NCI-H460 (cell line): ENCODE measurements at regions not wholly inside any gene's neighbourhood (a gene's known extent, or its start where the extent isn't known, plus 50 kb on each side); places are given as distances from the start of the nearest gene placed in this dataset.
"Not testable (repeated sequence)": the region's sequence is repeated elsewhere in the genome, so short reads cannot be mapped to it uniquely, and the experiment has no call there.

Source experiments
- DNase-seq: peaks from one replicate; pipeline ENCODE4 v3.0.0-alpha.2; 2016; ENCODE audit warnings: low read depth; ENCODE audit errors: extremely low read depth

DNA sequence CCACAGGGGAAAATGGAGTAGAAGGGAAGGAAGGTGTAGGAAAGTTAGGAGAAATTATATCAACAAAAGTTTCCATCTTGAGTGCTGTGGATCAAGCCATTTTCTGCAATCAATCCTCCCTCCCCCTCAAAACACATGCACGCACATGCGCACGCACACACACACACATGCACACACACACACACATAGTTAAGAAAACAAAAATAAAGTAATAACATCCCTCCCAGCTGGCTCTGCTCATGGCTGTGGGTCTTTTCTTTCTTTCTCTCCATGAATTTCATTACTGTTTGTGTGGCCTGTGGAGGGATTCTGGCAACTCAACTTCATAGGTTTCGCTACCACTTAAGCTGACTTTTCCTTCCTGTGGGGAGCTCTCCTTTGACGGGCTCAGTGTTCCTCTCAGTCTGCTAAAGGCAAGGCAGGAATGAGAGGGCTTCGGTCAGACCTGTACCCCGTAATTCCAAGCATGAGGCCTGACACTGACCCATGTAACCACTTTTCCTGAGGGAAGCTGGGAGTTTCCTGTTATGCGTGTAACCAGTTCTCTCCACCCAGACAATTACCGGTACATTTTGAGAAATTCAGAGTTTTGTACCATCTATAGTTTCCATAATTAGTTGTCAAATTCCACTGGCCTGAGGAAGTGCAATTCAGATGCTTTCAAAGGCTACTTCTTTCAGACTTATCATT is 79.8 kb downstream of the ZNF92 start:
- no peak for DNase-seq

DNA sequence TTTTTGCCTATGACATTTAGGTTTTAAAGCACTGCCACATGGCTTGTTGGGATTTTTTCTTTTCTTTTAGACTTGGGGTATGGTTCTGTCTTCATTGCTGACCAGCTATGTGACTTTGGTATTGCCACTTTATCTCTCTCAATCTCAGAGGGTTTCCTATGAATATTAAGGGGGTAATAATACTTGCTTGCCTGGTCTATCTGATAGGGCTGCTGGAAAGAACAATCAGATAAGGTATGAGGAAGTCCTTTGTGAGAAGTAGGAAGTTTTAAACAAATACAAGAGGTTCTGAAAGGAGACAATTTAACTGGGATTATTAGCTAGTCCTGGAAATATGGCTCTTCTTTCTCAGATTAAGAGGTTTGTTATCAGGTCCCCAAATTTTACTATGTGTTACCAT is 80.8 kb downstream of the ZNF92 start:
- no peak for DNase-seq

DNA sequence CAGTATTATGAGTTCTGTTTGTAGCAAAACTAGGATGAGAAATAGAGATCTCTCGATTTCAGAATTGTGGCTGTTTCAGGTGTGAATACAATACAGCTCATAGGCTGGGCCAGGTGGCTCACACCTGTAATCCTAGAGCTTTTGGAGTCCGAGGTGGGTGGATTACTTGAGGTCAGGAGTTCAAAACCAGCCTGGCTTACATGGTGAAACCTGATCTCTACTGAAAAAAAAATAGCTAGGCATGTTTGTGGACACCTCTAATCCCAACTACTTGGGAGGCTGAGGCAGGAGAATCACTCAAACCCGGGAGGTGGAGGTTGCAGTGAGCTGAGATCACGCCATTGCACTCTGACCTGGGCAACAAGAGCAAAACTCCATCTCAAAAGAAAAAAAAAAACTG is 81.4 kb downstream of the ZNF92 start:
- DNase-seq = not testable (repeated sequence)

DNA sequence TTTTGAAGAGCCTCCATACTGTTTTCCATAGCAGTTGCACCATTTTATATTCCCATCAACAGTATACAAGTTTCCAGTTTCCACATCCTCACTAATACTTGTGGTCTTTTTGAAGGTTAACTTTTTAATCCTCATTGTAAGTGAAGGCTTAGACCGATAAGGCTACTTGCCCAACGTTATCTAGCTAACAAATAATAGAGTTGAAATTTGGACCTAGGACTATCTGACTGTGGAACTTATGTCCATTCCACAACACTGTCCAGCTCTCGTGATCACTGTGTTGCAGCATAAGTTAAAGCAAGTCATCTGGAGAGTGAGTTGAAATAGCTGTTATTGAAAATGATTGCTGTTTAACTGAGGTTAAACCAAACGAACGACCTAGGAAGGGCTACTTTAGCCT is 84.0 kb downstream of the ZNF92 start:
- DNase-seq = no peak

DNA sequence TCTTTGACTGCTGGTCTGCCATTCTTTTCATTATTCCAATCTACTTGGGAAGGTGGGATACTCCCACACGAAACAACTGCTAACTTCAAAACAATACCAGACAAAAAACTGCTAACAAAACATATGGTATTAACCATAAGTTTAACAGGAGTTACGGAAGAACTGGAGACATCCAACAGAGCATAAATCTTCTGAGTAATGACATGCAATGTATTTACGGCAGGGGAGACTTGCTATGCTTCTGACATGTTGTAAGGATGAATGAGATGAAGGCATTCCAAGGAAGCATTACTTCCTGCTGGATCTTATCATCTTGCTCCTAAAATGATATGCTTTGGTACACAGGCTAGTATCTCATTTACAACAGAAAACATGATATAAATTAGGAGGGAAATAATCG is 85.8 kb downstream of the ZNF92 start:
- DNase-seq = no peak

DNA sequence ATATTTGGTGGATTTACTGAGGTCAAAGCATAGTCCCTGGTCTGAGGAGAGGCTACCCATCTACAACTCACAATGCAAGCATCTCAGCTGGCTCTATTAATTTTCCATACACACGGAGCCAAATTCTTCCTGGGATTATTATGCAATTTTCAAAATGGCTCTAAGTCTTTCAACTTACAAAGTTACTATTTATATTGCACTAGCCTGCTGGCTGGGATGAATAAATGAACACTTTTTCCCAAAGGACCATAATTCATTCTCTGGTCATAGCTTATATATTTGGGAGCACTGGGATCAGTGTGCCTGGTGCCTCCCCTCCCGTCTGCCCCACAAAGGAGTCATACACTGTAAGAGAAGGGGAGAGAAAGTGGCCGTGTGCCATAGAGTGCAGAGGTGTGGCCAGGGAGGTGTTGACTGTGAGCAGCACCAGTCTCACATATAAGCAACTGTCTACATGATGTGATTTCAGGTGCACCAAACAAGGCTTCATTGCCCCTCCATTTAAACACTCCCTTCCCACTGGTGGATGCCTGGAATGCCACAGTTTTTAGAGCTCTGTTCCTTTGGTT is 88.6 kb downstream of the ZNF92 start:
- no peak for DNase-seq

DNA sequence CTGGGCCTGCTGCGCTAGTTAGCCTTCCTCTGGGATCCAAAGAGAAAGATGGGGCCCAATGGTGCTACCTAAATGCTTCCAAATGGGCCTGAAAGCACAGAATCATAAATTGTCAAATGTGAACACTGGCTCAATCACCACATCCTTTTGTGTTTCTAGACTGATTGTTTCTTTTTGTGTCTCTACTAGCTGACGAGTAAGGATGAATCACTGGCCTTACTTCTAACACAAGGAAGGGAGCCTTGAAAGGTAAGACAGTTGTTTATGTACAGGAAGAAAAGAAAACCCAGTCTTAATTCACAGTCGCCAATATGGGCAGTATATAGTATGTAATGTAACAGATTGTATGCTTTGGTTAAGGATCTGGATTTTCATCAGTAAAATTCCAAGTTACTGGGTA is 89.5 kb downstream of the ZNF92 start:
- DNase-seq = no peak

DNA sequence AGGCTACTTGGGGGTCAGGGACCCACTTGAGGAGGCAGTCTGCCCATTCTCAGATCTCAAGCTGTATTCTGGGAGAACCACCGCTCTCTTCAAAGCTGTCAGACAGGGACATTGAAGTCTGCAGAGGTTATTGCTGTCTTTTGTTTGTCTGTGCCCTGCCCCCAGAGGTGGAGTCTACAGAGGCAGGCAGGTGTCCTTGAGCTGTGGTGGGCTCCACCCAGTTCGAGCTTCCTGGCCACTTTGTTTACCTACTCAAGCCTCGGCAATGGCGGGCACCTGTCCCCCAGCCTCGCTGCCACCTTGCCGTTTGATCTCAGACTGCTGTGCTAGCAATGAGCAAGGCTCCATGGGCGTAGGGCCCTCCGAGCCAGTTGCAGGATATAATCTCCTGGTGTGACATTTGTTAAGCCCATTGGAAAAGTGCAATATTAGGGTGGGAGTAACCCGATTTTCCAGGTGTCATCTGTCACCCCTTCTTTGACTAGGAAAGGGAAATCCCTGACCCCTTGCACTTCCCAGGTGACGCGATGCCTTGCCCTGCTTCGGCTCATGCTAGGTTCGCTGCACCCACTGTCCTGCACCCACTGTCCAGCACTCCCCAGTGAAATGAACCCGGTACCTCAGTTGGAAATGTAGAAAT is 96.4 kb downstream of the ZNF92 start:
- not testable (repeated sequence) for DNase-seq

DNA sequence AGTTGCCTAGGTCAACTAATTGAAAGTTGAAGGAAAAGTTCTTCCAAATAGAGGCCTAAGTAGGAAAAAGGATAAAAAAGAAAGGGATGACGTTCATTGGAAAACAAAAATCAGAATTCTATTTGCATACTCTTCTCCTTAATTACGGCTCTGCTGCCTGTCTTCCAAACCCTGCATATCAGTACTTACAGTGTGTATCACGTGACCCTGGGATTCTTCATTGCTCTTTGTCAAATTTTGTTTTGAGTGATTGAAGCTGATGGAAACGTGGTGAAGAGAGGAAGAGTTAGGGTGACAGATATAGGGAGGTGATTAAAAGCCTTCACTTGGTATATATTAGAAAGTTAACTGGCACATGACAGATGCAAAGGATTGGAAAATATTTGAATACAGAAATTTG is 97.9 kb downstream of the ZNF92 start:
- no peak for DNase-seq

DNA sequence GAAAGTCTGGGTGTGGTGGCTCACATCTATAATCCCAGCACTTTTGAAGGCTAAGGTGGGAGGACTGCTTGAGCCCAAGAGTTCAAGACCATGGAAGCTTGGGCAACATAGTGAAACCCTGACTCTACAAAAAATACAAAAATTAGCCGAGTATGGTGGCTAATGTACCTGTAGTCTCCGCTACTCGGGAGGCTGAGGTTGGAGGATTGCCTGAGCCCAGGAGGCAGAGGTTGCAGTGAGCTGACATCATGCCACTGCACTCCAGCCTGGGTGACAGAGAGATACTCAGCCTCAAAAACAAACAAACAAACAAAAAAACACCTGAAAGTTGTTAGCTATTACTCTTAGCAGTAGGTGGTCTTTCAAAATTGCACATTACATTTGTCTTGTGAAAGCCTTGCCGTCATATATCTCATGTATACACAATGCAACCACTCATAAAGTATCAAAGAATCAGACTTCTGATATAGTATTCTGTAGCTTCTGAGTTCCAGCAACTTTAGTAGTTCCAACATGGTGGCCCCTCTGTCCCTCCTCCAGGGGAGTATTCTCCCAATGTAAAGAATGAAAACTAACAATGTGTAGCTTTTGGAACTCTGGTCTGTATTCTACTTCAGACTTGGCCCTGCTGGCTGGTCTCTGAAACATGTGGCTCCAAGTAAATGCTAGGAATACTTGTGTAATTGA is 101.5 kb downstream of the ZNF92 start:
- DNase-seq = no peak

DNA sequence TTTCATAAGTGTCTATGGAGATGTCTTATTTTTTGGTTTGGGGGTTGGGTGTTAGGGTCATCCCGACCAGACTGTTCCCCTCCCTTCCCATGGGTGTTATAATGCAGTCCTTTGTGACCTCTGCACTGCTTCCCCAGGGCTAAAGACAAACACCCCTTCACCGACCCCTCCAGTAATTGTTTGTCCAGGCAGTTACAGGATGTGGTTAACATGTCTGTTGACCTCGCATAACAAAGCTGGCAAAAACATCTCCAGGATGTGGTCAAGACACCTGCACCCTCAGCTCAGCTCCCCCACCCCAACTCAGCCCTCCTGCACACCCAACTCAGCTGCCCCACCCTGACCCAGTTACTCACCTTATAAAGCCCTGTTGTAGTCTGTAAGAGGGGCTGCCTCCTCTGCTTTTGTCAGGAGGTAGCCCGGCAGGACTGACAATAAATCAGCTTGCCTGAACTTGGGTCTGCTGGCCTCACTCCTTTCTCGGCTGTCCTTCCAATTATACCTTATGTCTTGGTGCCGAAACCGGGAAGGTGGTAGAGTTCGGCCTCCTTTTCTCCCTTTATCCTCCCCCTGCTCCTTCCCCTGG is 102.2 kb downstream of the ZNF92 start:
- no peak for DNase-seq

DNA sequence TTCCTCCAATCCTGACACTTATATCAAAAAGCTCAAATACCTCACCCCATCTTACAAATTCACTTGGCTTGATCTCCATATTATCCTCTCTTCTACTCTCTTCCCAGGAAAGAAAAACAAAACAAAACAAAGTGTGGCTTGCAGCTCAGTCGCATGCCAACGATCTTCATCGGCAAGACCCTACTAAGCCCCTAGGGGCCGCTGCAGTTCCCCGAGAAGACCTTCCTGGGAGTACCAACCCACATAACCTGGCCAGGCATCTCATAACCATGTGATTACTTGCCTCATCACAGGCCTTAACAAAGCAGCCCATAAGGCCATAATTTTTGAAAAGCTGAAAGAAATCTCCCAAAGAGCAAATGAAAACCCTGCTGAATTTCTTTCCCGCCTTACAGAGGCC is 103.7 kb downstream of the ZNF92 start:
- no peak for DNase-seq

DNA sequence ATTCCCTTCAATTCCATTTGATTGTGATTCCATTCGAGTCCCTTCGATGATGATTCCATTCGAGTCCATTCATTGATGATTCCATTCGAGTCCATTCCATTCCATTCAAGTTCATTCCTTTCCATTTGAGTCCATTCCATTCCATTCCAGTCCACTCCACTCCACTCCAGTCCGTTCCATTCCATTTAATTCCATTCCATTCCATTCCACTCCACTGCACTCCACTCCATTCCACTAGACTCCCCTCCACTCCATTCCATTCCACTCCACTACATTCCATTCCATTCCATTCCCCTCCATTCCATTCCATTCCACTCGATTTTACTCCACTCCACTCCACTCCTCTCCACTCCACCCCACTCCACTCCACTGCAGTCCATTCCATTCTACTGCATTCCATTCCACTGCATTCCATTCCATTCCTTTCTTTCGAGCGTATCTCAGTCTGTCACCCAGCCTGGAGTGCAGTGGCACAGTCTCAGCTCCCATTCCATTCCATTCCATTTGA is 115.7 kb downstream of the ZNF92 start:
- no peak for DNase-seq

DNA sequence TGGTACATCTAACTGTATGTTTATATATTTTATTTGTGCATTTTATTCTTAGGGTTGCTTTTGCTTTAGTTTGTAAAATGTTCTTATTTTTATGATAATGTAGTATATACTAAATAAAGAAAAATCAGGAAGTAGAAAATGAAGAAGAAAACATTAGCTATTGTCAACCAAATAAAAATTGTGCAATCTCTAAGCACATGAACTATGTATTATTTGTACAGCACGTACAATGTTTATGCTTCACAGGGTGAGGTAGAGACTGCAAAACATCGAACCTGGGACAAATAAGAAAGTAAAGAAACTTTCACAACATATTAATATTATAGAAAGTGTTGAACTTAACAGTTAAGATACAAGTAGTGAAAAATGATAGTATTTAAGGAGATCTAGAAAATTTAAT is 123.0 kb downstream of the ZNF92 start:
- not testable (repeated sequence) for DNase-seq

DNA sequence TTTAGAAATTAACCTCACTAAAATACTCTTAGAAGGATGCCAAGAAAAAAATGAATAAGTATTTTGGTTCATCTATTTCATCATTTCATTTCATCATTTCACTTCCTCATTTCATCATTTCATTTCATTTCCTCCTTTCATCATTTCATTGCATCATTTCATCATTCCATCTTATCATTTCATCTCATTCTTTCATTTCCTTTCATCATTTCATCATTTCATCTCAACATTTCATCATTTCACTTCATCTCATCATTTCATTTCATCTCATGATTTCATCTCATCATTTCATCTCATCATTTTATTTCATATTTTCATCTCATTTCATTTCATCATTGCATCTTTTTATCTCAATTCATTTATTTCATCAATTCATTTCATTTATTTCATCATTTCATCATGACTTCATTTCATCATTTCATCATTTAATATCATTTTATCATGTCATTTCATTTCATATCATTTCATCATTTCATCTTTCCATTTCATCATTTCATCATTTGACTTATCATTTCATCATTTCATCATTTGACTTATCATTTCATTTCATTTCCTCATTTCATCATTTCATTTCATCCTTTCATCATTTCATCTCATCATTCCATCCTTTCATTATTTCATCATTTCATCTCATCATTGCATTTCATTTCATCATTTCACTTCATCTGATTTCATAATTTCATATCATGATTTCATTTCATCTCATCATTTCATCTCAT is 129.9 kb downstream of the ZNF92 start:
- no peak for DNase-seq

DNA sequence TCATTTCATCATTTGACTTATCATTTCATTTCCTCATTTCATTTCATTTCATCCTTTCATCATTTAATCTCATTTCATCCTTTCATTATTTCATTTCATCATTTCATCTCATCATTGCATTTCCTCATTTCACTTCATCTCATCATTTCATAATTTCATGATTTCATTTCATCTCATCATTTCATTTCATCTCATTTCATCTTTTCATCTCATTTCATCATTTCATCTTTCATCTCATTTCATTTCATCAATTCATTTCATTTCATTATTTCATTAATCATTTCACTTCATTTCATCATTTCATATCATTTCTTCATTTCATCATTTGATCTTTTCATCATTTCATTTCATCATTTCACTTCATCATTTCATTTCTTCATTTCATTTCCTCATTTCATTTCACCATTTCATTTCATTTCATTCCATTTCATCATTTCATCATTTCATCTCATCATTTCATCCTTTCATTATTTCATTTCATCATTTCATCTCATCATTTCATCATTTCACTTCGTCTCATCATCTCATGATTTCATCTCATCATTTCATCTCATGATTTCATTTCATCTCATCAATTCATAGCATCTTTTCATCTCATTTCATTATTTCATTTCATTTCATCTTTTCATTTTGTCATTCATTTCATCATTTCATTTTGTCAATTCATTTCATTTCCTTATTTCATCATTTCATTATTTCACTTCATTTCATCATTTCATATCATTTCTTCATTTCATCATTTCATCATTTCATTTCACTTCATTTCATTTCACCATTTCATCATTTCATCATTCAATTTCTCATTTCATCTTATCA is 131.1 kb downstream of the ZNF92 start:
- not testable (repeated sequence) for DNase-seq

DNA sequence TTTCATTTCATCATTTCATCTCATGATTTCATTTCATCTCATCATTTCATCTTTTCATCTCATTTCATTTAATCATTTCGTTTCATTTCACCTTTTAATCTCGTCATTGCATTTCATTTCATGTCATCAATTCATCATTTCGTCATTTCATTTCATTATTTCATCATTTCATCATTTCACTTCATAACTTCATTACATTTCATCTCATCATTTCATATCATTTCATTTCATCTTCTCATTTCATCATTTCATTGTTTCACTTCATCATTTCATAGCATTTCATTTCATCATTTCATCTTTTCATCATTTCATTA is 131.6 kb downstream of the ZNF92 start:
- not testable (repeated sequence) for DNase-seq

DNA sequence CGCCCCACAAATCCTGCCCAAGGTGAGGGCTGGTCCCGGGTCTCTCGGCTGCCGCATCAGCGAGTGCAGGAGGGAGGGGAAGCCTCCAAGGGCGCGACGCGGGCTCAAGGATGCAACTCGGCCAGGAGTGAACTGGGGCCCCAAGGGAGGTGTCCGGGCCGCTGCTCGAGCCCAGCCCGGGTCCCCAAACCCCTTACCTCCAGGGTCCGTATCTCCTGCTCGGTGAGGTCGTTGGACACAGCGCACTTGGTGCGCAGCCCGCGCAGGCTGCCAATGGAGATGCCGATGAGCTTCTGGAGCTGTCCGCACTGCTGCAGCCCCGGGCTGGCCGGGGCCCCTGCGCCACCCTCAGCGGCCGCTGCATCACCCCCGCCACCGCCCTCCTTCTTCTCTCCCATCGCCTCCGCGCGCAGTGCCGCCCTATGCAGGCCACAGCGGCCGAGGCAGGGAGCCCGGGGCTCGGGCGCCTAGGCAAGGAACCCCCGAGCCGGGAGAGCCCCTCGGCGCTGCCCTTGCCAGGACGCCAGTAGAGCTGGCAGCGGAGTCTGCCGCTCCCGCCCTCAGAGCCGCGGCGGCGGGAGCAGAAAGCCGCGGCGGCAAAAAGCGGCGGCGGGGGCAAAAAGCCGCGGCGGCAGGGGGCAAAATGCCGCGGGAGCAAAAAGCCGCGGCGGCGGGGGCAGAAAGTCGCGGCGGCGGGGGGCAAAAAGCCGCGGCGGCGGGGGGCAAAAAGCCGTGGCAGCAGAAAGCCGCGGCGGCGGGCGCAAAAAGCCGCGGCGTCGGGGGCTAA is 135.1 kb downstream of the ZNF92 start:
- DNase-seq = not testable (repeated sequence)
